Eye (tissue), 1 donor: ENCODE measurements at regions not wholly inside any gene's neighbourhood (a gene's known extent, or its start where the extent isn't known, plus 50 kb on each side); places are given as distances from the start of the nearest gene placed in this dataset.
"Not testable (repeated sequence)": the region's sequence is repeated elsewhere in the genome, so short reads cannot be mapped to it uniquely, and the experiment has no call there.

Source experiments
- DNase-seq: peaks from one replicate; pipeline ENCODE4 v3.0.0-alpha.2; 2015

DNA sequence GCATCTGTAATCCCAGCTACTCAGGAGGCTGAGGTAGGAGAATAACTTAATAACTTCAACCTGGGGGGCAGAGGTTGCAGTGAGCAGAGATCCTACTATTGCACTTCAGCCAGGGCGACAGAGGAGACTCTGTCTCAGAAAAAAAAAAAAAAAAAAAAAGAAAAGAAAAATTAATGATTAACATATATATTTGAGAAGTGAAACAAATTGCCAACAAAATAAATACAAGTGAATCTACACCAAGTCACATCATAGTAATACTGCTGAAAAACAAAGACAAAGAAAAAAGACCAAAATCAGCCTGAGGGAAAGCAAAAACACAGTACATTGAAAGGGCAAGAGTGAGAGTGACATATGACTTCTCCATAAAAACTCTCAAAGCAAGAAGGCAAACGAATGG, 123.7 kb downstream of the CASP12 start:
- DNase-seq, result no peak

DNA sequence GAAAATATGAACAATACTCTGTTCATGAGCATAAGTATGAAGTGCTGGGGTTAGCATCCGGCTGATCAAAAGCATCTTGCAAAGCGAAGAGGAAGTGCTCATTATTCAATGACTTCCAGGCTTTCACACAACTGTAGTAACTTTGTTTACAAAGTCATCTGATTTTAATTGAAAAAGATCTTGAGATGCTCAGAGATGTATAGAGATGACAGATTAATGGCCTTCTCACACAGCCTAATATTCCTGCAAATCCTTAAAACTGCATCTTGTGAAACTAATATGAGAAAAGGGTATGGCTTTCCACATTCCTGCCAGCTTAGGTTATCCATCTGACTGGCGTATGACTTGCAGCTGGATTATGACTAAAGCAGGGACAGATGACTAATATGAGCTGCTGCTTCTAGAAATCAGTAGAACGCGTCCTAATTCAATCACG, 125.4 kb downstream of the CASP12 start:
- peak; percentile 55 for DNase-seq

DNA sequence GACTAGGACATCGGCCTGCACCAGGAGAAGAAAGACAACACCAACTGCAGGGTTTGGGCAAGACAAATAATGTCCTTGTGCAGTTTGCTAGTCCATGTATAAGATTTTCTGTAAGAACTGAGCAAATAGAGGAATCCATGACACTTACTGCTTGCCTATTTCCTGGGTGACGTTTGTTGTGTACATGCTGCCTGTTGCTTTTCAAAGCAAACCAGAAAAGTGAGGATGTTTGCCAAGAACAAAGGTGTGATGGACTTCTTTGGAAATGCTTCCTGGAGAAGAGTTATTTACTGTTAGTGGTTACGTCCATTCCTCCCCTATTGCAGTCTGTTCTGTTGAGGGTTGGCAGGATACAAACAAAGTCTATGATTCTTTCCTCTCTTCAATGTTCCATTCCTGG, 126.5 kb downstream of the CASP12 start:
- no peak for DNase-seq

DNA sequence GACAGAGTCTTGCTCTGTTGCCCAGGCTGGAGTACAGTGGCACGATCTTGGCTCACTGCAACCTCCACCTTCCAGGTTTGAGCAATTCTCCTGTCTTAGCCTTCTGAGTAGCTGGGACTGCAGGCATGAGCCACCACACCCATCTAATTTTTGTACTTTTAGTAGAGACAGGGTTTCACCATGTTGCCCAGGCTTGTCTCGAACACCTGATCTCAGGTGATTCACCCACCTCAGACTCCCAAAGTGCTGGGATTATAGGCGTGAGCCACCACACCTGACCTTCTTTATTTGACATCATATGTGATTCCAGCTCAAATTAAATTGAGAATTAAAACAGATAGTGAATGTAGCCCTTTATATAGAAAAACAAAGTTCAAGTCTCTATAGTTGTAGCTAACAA, 127.2 kb downstream of the CASP12 start:
- not testable (repeated sequence) for DNase-seq

DNA sequence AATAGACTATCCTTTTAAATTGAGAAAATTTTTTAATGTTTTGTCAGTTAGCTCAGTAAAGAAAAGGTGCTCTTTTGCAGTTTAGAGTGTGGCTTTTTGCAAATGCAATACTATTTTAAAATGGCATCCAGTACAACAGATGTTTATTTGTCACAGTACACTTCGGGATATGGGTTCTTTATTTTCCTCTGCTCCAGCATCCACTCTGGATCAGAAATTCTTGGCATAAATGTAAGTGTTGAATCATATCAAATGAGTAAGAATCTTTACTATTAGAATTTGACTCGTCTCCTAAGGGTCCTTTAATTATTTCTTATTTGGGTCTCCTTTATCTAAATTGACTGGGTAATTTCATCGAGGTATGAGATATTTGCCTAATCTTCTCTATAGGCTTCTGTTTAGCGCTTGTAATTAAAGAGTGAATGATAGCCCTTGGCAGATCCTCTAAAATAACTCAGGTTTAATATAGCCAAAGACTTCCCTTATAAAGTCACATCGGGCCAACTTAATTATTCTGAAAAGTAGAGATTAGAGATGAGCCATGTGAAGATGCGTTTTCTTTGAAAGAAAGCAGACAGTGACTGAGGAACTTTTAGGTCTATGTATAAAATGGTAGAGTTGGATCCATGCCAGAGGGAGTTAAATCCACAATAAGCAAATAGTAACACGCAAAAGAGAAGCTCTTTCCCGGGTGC, 132.7 kb downstream of the CASP12 start:
- DNase-seq, result no peak

DNA sequence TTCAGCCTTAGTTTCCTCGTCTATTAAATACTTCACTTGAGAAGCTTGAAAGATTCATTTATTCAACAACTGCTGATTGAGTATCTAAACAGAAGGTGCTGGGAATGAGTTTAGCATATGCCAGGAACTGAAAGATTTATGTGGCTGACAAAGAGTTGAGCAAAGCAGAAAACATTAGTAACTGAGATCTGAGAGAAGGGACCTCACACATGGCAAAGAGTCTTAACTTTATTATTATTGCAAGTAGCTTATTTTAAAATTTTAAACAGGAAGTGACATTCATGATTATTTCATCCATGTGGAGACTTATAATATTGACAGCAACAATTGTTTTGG, 133.6 kb downstream of the CASP12 start:
- no peak for DNase-seq

DNA sequence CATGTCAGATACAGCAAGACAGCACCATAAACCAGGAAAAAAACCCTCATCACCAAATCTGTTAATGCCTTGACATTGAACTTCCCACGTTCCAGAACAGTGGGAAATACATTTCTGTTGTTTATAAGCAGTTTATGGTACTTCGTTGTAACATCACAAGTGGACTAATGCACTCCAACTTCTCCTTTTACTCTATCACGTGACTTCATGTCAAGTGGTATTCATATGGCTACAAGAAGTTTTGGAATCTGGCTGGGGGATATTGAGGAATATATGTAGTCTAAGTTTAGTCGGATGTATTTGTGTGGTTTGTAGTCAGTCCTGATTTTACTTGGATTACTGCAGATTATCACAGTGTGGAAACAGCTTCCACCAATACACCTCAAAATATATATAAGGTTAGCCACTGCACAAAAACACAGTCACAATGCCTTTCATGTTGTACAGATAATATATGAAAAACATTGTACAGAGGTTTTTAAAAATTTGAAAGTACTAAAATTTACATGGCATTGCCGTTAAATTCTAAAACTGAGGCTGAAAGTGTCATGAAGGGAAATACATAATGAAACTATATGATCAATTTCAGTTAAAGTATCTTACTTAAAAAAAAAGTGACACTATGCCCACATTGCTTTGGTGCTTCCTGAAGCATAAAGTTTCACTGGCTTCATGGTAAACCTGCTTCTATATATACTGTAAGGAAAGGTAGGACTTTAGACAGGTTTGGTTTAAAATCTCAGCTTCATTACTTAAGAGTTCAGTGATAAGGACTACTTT, 134.1 kb downstream of the CASP12 start:
- DNase-seq, result no peak

DNA sequence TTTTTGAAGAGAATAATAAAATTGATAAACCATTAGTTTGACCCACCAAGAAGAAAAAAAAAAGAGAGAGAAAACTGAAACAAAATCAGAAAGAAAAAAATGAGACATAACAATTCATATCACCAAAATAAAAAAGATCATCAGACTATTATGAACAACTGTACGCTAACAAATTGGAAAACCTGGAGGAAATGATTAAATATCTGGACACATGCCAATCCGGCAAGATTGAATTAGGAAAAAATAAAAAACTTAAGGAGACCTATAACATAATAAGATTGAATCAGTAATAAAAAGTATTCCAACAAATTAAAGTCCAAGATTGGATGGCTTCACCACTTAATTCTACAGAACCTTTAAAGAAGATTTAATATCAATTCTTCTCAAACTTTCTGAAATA, 136.7 kb downstream of the CASP12 start:
- DNase-seq, result no peak

DNA sequence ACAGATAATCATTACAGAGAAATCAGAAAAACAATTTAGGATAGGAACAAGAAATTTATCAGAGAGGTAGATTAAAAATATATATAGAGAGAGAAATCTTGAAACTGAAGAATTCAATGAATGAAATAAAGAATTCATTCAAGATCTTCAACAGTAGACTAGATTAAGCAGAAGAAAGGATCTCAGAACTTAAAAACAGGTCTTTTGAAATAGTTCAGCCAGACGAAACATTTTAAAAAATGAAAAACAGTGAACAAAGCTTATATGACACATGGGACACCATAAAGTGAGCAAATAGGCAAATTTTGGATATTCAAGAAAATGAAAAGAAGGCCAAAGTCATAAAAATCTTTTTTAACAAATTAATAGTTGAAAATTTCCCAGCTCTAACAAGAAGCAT, 138.8 kb downstream of the CASP12 start:
- no peak for DNase-seq

DNA sequence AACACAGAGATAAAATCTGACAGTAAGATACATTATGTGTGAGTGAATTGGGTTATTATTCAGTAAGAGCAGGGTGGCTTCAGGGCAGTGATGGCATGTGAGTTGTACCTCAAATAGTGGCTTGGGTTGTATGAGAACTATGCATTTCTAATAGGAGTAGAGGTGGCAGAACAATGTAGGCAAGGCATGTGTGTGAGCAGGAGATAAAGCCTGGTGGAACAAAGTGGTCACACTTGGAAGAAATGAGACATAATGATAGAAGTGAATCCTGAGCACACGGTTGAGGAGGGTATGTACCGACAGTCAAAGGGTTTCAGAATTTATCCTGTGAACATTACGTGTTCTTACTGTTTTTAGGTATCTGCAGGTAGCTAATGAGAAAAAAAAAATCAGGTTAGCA, 159.3 kb downstream of the CASP12 start:
- no peak for DNase-seq

DNA sequence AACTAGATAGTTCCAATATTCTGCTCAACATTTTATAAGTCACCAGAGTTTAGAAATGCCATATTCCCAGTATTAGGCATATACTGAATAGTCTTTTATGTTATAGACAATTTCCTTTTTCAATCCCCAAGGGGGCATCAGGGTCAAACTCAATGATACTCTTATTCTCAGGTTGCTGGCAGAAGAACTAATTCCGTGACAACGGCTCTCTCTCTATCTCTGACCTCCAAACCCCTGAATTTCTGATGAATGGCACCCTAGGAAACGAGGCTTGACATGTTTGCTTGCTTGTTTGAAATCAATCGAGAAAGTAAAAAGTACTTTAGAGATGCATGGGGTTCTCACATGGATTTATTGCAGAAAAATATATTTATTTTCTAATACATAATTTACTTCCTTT, 160.1 kb downstream of the CASP12 start:
- DNase-seq, result no peak

DNA sequence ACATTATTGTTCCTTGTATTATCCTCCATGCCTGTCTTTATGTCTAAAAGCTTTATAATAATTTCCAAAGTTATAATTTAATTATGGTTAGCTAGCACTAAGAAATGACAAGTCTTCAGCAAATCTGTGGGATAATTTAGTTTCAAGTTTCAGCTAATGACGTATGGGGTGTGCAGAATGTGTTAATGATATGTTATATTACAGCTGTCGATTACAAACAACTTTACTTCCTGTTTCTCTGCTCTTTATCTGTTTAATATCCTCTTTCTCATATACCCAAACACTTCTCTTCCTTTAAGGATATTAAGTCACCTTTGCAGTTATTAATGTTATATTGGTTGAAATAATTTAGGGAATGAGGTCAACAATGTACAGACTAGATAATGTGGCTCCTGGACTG, 161.8 kb downstream of the CASP12 start:
- no peak for DNase-seq

DNA sequence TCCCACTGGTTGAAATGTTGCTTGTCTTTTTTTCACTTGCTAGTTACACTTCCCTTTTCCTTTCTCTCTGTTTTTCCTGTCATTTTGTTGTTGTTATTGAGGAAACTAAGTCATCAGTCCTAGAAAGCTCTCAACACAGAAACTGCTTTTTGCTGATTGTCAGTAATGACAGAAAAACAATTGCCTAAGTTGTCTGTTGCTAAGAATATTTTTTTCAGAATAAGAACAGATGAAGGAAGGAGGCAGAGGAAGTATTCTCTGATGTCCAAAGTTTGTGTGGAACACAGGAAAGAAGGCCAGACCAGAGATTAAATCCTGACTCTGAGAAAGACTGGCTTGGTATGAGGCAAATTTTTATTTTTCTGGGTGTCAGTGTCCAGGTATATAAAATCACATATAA, 163.3 kb downstream of the CASP12 start:
- no peak for DNase-seq

DNA sequence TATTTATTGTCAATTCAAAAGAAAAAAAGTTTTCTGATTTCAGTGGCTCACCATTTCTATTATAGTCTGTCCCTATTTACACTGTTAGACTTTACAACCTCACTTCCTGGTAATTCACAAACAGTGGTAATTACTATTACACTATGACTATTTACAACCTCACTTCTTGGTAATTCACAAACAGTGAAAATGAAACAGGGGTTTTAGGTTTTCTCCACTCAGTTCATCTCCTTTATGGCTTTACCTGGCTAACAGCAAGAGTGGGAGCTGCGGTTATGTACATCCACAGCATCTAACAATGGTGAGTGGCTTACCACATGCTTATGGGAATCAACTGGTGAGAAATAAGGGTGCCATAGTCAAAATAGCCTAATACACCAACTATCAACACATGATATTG, 166.4 kb downstream of the CASP12 start:
- DNase-seq, result no peak

DNA sequence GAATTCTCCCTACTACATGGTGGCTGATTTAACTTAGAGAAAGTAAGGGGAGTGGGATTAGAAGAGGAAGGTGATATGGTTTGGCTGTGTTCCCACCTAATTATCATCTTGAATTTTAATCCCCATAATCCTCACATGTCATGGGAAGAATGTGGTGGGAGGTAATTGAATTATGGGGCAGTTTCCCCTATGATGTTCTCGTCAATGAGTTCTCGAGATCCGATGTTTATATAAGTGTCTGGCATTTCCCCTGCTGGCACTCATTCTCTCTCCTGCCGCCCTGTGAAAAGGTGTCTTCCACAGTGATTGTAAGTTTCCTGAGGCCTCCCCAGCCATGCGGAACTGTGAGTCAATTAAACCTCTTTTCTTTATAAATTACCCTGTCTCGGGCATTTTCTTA, 169.3 kb downstream of the CASP12 start:
- DNase-seq, result no peak

DNA sequence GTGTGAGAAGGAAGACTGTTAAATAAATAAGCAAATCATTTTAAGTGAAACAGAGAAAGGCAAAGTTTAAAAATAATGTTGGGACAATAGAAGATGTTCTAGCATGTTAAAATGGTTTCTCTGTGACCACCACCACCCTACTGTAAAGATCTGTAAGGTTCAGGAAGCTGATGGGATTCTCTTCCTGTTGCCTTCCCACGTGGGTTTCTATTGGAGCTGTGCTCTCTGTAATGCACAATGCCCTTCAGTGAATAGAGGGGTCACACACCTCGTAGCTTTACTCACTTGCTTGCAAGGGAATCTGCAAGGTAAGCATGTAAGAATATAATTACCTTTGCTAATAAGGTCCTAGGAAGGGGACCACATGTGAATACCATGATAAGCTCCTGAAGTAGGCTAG, 170.5 kb downstream of the CASP12 start:
- no peak for DNase-seq

DNA sequence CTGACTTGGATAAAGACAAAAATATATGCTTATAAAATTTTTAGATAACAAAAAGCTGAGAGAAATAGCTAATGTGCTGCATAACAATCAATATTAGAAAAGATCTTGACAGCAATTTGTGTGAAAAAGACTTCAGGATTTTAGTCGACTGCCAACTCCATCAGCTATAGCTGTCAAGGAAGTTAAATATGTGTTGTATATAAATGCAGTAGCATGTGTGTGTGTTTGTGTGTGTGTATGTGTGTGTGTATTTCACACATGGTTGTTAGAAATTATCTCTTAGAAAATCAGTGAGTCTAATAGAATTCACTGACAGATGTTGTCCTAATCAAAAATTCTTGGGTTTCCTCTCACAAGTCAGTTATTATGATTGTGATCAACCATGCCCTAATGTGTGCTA, 171.2 kb downstream of the CASP12 start:
- no peak for DNase-seq

DNA sequence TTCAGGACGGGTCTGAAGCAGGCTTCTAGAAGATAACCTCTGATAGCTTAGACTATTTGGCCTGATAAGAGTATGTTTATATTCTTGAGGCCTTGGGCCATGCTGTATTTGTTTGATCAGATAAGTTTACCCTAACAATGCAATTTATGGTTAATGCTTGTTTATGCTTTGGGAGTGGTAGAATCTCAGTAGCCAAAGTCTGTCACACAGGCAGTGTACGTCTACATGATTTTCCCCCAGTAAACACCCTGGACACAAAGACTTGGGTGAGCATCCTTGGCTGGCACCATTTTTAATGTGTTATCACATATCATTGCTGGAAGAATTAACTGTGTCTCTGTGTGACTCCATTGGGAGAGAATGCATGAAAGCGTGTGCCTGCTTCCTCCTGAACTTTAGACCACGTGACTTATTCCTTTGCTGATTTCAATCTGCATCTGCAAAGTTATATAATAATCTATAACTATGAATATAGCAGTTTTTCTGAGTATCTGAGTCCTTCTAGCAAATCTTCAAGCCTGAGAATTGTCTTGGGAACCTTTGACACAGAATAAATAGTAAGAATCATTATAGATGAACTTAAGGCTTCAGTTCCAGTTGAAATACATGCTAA, 172.4 kb downstream of the CASP12 start:
- DNase-seq, result no peak

DNA sequence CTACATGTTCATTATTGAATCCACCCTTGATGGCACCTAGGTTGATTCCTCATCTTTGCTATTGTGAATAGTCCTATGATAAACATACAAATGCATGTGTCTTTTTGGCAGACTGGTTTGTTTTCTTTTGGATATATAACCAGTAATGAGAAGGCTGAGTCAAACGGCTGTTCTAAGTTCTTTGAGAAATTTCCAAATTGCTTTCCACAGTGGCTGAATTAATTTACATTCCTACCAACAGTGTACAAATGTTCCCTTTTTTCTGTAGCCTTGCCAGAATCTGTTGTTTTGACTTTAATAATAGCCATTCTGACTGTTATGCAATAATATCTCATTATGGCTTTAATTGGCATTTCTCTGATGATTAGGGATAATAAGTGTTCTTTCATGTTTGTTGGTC, 184.9 kb downstream of the CASP12 start:
- DNase-seq, result no peak

DNA sequence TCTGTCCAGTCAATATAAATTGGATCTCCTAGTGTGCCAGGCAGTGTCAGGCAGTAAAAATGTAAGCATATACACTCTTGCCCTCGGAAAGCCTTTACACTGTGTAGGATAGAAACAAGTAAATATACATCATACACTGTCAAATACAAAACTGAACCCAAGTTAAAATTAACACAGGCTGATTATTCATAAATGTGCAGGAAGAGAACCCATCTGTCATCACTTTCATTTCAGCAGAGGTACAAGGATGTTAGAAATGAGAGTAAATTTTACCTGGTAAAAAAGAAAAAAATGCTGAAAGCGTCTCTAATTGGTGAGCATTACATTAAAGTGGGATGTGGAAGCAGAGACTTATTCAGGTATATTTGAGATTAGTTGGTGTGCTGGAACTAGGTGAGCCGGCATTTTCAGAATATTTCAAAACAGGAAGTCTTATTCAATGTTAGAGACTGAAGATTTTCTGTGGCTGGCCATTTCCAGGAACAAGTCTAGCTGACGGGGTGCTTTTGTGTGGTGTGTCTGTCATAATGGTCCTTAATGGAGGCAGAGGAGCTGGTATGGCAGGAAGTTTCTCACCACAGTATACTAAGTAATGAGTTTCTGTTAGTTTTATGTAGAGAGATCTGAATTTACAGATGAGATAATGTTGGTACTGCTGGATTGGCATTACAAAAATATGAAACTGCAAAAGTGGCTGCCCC, 192.6 kb downstream of the CASP12 start:
- no peak for DNase-seq

DNA sequence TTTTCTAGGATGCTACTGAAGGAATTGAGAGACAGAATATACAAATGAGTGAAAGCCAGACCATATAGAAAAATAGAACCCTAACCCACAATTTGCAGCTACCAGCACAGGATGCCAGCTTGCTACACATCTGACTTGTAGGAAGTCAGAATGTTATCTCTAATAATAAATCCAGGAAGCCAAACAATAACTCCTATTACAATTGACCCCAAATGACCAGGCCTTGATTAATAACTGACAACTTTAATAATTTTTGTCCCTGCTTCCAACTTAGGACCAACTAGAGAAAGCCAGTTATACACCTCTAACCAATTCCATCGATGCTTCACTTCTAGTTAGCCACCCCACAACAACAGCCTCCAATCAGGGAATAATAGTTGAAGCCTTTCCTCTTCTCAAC, 193.4 kb downstream of the CASP12 start:
- no peak for DNase-seq

DNA sequence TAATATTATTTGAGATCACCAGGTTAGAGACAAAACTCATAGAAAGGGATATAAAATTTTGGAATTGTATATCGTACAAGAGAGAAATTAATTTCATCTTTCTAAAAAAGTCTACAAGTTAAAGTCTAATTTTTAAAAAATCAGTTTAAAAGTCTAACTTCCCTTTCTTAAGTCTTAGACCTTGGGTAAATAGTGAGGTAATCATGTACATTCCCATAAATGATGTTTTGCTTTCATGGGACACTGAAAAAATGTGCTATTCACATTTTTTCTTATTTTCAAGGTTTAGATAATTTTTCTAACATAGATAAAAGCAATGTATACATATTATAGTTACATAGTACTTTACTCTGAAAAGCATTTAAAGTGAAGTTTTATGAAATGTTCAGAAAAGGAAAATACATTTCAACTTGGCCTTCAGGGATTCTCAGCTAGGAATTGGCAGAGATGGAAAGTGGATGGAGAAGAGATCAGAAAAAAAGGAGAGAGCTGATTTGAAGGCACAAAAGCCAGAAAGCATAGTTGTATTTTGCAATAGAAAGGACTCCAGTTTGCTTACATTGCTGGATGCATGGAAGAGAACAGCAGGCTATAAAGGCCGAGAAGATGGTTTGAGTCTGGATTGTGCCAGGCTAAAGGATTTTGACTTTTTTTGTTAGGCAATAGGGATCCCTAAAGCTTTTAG, 194.0 kb downstream of the CASP12 start:
- DNase-seq, result no peak

DNA sequence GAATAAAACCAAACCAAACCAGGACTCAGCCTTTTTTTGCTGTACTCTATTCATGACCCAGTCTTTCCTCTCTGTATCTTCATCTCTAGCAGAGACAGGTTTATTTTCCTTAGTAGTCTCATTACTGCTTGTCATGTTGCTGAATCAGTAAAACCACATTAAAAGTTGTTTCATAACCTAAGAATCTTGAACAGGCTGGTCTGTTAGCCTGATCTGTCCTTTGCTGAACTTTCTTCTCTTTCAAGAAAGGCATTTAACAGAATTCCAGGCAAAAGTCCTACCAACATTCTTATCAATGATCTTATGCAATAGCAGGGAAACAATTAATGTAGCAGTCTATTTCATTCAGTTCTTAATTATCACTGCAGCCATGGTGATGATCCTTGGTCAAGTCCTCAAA, 197.7 kb downstream of the CASP12 start:
- no peak for DNase-seq
